Femur (tissue), 1 donor: ENCODE measurements at regions not wholly inside any gene's neighbourhood (a gene's known extent, or its start where the extent isn't known, plus 50 kb on each side); places are given as distances from the start of the nearest gene placed in this dataset.
"Not testable (repeated sequence)": the region's sequence is repeated elsewhere in the genome, so short reads cannot be mapped to it uniquely, and the experiment has no call there.

ENCODE experiments used
- DNase-seq: peaks from one replicate; pipeline ENCODE4 v3.0.0-alpha.2; 2017

GRCh38 chr2:242010252-242011166, 141.0 kb downstream of the RTP5 start:
- not testable (repeated sequence) for DNase-seq

GRCh38 chr2:242011167-242011513, 141.6 kb downstream of the RTP5 start:
- peak; percentile 17 for DNase-seq

- peak; percentile 13 for DNase-seq
Measured at GRCh38 chr2:242011516-242011915, 142.0 kb downstream of the RTP5 start.

GRCh38 chr2:242011991-242012764, 142.6 kb downstream of the RTP5 start:
- peak; percentile 9 for DNase-seq

- peak; percentile 13 for DNase-seq
Measured at GRCh38 chr2:242012956-242013764, 143.6 kb downstream of the RTP5 start.

GRCh38 chr2:242013771-242014170, 144.2 kb downstream of the RTP5 start:
- DNase-seq = no peak

GRCh38 chr2:242015108-242016065, 145.9 kb downstream of the RTP5 start:
- no peak for DNase-seq

GRCh38 chr2:242017086-242017485, 147.6 kb downstream of the RTP5 start:
- no peak for DNase-seq

GRCh38 chr2:242018416-242018815, 148.9 kb downstream of the RTP5 start:
- not testable (repeated sequence) for DNase-seq

- DNase-seq = no peak
Measured at GRCh38 chr2:242019344-242019743, 149.8 kb downstream of the RTP5 start.

- peak; percentile 57 for DNase-seq
Measured at GRCh38 chr2:242020196-242021004, 150.9 kb downstream of the RTP5 start.

- DNase-seq = no peak
Measured at GRCh38 chr2:242022550-242023290, 153.2 kb downstream of the RTP5 start.

- no peak for DNase-seq
Measured at GRCh38 chr2:242024751-242025355, 155.3 kb downstream of the RTP5 start.

- DNase-seq = no peak
Measured at GRCh38 chr2:242027676-242028450, 158.3 kb downstream of the RTP5 start.

GRCh38 chr2:242029422-242030225, 160.1 kb downstream of the RTP5 start:
- DNase-seq = no peak

GRCh38 chr2:242030226-242030575, 160.7 kb downstream of the RTP5 start:
- no peak for DNase-seq

GRCh38 chr2:242030858-242031257, 161.3 kb downstream of the RTP5 start:
- DNase-seq = no peak

GRCh38 chr2:242031481-242032019, 162.0 kb downstream of the RTP5 start:
- peak; percentile 53 for DNase-seq
